NOMO-1 treated with DMSO at 0.1 percent for 48 hours (cell line): ENCODE measurements at regions not wholly inside any gene's neighbourhood (a gene's known extent, or its start where the extent isn't known, plus 50 kb on each side); places are given as distances from the start of the nearest gene placed in this dataset.

Experiments
- DNase-seq: peaks from one replicate; lab custom pipeline; 2025; ENCODE audit not compliant: unreplicated experiment; lab: John Stamatoyannopoulos, UW

- DNase-seq: no peak
Observed at GRCh38 chr13:31853643-31854326, 114.5 kb downstream of the RXFP2 start.

- DNase-seq: no peak
Observed at GRCh38 chr13:31859571-31859970, 120.2 kb downstream of the RXFP2 start.

GRCh38 chr13:31860002-31860401, 120.7 kb downstream of the RXFP2 start:
- DNase-seq: no peak

- DNase-seq: peak; percentile 69
Observed at GRCh38 chr13:31862828-31863227, 123.5 kb downstream of the RXFP2 start.

GRCh38 chr13:31864307-31864706, 125.0 kb downstream of the RXFP2 start:
- no peak for DNase-seq

GRCh38 chr13:31866099-31866498, 126.8 kb downstream of the RXFP2 start:
- no peak for DNase-seq

GRCh38 chr13:31867709-31868108, 128.4 kb downstream of the RXFP2 start:
- DNase-seq: no peak

GRCh38 chr13:31869582-31869981, 130.3 kb downstream of the RXFP2 start:
- no peak for DNase-seq

GRCh38 chr13:31870511-31870910, 131.2 kb downstream of the RXFP2 start:
- no peak for DNase-seq

- DNase-seq: no peak
Observed at GRCh38 chr13:31873145-31873544, 133.8 kb downstream of the RXFP2 start.

GRCh38 chr13:31875134-31875533, 135.8 kb downstream of the RXFP2 start:
- no peak for DNase-seq

GRCh38 chr13:31878052-31878451, 138.7 kb downstream of the RXFP2 start:
- DNase-seq: no peak

- no peak for DNase-seq
Observed at GRCh38 chr13:31878495-31878894, 139.2 kb downstream of the RXFP2 start.

GRCh38 chr13:31878955-31879354, 139.6 kb downstream of the RXFP2 start:
- no peak for DNase-seq

GRCh38 chr13:31880851-31881494, 141.6 kb downstream of the RXFP2 start:
- DNase-seq: peak; percentile 68

- no peak for DNase-seq
Observed at GRCh38 chr13:31881495-31881882, 142.2 kb downstream of the RXFP2 start.

- DNase-seq: no peak
Observed at GRCh38 chr13:31882794-31883193, 143.5 kb downstream of the RXFP2 start.

- no peak for DNase-seq
Observed at GRCh38 chr13:31884556-31884955, 145.2 kb downstream of the RXFP2 start.

GRCh38 chr13:31885994-31886393, 145.6 kb upstream of the FRY start:
- DNase-seq: no peak

- no peak for DNase-seq
Observed at GRCh38 chr13:31887286-31887685, 144.3 kb upstream of the FRY start.

GRCh38 chr13:31890946-31891345, 140.6 kb upstream of the FRY start:
- DNase-seq: no peak

GRCh38 chr13:31891472-31891871, 140.1 kb upstream of the FRY start:
- DNase-seq: peak; percentile 42

- no peak for DNase-seq
Observed at GRCh38 chr13:31894931-31895330, 136.6 kb upstream of the FRY start.
